ENCODE measurements at regions not wholly inside any gene's neighbourhood (a gene's known extent, or its start where the extent isn't known, plus 50 kb on each side); places are given as distances from the start of the nearest gene placed in this dataset.

DNA sequence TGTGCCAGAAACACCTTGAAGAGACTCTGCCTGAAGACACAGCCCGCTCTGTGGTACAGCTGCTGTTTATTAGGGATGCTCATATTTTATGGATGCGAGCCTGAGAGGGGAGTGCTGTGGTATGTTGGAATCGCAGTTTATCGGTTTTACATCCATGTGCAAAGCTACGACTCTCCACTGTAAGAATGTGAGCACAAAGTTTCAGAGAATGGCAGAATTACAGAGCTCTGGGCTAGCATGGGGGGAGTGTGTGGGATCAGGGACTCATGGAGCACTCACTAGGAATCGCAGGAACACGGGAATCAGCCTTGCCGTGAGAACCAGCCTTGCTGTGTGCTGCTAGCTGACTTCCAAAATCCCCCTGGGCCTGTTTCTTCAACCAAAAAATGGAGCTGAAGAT, 199.9 kb downstream of the RNF144A start:
- TF ChIP-seq MYC (IDR thresholded peaks at IDR 0.05; ENCODE audit: borderline replicate concordance, low read length) (no peak), NR3C1 (IDR thresholded peaks at IDR 0.05) (no peak), HOXB5 (CRISPR knock-in tag; IDR thresholded peaks at IDR 0.05) (no peak), JUN (IDR thresholded peaks at IDR 0.05) (no peak)
- WGBS (ENCODE audit: missing lambda C conversion rate): 22% methylated on average over 8 of the region's 8 CpGs
- no peak for ATAC-seq

DNA sequence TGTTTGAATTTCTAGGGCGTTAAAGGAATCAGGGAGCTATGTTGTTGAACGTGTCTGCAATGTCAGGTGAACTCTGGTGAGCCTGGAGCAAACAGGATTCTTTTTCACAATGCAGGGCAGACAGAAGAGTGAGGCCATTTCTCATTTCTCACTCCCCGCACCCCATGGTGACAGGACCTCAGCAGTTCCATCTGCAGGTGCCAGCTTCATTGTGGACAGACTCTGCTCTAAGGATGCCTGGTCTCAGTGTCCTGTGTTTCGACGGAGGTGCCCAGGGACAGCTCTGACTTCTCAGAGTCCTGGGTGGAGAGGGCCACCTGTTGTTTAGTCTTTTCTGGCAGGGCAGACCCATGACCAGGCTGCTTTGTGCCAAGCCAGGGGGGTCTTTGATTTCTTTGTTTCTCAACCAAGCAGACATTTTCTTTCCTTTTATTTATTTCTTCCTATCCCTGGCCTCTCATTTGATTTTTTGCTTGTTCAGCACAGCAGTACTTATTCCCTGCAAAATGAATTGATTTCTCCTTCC, 201.5 kb downstream of the RNF144A start:
- ChIA-PET CTCF (interaction anchor here (0.7 to 5.5 kb wide), 12 partner anchors 8 to 1682 kb away, joined by 3 to 36 read pairs (median 4); no protein-coding TSS in a partner anchor), POLR2A (no interaction called here)
- H3K9me3 ChIP-seq: peaks cover 9% of the 10 kb centered on the region; the same call in 1 of the 3 replicates
- ATAC-seq: peak; percentile 44 to 55; a peak in 4 of 6 replicates
- no peak for FAIRE-seq
- 23% methylated on average over 5 of the region's 5 CpGs for WGBS (ENCODE audit: missing lambda C conversion rate)
- no peak overlapping the region for H3K4me2 ChIP-seq
- H3K27ac ChIP-seq: no peak overlapping the region
- H3K4me3 ChIP-seq: no peak overlapping the region
- no peak for DNase-seq (ENCODE audit: low read depth in 1 of 2, low spot score in 1 of 2)
- H3K4me1 ChIP-seq: no peaks in the 10 kb centered on the region
- no peak for TF ChIP-seq HOXB13 (CRISPR knock-in tag; IDR thresholded peaks at IDR 0.05; ENCODE audit: low read depth)

More for the DNA sequence above, 199.9 kb downstream of the RNF144A start:
- ChIA-PET CTCF (interaction anchor here (0.9 to 5.5 kb wide), 4 partner anchors 20 to 1643 kb away, joined by 3 to 36 read pairs (median 6); no protein-coding TSS in a partner anchor), POLR2A (no interaction called here)
- no peaks in the 10 kb centered on the region for H3K4me1 ChIP-seq
- no peak overlapping the region for H3K27ac ChIP-seq
- FAIRE-seq: no peak
- DNase-seq (ENCODE audit: low read depth in 1 of 2, low spot score in 1 of 2): no peak
- H3K9me3 ChIP-seq: peaks cover 8% of the 10 kb centered on the region; the same call in 1 of the 3 replicates
- H3K4me2 ChIP-seq: no peak overlapping the region
- no peak overlapping the region for H3K4me3 ChIP-seq

DNA sequence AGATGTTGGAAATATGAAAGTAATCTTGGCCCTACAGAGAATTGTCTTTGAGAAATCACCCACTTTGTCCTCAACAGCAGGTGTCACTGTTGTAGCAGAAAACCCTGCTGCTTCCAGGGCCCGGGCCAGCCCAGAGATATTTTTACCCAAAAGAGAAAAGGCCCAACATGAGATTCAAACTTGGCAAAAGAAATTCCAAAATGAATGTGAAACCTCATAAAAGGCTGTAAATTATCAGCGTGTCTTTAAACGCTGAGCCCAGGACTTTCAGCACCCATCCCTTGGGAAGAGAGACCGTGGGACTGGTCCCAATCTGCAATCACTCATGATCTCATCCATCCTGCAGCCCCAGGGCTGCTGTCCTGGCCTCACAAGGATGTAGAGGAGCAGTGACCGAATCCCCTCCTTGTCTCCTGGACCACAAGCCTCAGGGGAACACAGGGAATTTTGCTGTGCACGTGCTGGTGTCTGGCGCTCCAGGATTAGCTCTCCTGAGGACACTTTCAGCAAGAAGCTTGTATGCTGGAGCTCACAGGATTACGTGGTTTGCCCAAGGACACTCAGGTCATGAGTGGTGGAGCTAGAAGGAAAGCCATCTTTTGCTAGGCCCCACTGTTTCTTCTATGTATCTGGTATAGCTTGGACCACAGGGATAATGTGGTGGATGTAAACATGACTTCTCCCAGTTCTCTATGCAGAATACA, 202.1 kb downstream of the RNF144A start:
- Histone ChIP-seq H3K4me2 (no peak overlapping the region), H3K4me1 (no peaks in the 10 kb centered on the region), H3K9me3 (peaks cover 7% of the 10 kb centered on the region; the same call in 1 of the 3 replicates), H3K27ac (no peak overlapping the region), H3K4me3 (no peak overlapping the region)
- FAIRE-seq (no peak), DNase-seq (ENCODE audit: low read depth in 1 of 2, low spot score in 1 of 2) (peak; percentile 25 to 36), ATAC-seq (peak; percentile 75 to 90; a peak in 5 of 6 replicates)
- CTCF ChIA-PET: interaction anchor here (0.6 to 5.5 kb wide), 11 partner anchors 9 to 1681 kb away, joined by 3 to 36 read pairs (median 3); no protein-coding TSS in a partner anchor
- POLR2A ChIA-PET: no interaction called here
- 47% methylated on average over 8 of the region's 8 CpGs for WGBS (ENCODE audit: missing lambda C conversion rate)
- TF ChIP-seq, protein P1, sequence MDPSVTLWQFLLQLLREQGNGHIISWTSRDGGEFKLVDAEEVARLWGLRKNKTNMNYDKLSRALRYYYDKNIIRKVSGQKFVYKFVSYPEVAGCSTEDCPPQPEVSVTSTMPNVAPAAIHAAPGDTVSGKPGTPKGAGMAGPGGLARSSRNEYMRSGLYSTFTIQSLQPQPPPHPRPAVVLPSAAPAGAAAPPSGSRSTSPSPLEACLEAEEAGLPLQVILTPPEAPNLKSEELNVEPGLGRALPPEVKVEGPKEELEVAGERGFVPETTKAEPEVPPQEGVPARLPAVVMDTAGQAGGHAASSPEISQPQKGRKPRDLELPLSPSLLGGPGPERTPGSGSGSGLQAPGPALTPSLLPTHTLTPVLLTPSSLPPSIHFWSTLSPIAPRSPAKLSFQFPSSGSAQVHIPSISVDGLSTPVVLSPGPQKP (IDR thresholded peaks at IDR 0.05; ENCODE audit: low read depth, low read length): no peak
- TF ChIP-seq, protein P2, sequence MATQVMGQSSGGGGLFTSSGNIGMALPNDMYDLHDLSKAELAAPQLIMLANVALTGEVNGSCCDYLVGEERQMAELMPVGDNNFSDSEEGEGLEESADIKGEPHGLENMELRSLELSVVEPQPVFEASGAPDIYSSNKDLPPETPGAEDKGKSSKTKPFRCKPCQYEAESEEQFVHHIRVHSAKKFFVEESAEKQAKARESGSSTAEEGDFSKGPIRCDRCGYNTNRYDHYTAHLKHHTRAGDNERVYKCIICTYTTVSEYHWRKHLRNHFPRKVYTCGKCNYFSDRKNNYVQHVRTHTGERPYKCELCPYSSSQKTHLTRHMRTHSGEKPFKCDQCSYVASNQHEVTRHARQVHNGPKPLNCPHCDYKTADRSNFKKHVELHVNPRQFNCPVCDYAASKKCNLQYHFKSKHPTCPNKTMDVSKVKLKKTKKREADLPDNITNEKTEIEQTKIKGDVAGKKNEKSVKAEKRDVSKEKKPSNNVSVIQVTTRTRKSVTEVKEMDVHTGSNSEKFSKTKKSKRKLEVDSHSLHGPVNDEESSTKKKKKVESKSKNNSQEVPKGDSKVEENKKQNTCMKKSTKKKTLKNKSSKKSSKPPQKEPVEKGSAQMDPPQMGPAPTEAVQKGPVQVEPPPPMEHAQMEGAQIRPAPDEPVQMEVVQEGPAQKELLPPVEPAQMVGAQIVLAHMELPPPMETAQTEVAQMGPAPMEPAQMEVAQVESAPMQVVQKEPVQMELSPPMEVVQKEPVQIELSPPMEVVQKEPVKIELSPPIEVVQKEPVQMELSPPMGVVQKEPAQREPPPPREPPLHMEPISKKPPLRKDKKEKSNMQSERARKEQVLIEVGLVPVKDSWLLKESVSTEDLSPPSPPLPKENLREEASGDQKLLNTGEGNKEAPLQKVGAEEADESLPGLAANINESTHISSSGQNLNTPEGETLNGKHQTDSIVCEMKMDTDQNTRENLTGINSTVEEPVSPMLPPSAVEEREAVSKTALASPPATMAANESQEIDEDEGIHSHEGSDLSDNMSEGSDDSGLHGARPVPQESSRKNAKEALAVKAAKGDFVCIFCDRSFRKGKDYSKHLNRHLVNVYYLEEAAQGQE (IDR thresholded peaks at IDR 0.05): no peak
- no peak for TF ChIP-seq SREBF2 (IDR thresholded peaks at IDR 0.05)
- TF ChIP-seq SMC3 (IDR thresholded peaks at IDR 0.05): peak; percentile 78
- TF ChIP-seq KDM1A (IDR thresholded peaks at IDR 0.05; ENCODE audit: low read depth): no peak
- no peak for TF ChIP-seq POLR2AphosphoS2 (conservative IDR thresholded peaks at IDR 0.05; ENCODE audit: low read length)
- TF ChIP-seq ESRRA (IDR thresholded peaks at IDR 0.05; ENCODE audit: borderline replicate concordance, low read length): no peak
- no peak for TF ChIP-seq PHF8 (IDR thresholded peaks at IDR 0.05; ENCODE audit: borderline replicate concordance, low read depth)
- TF ChIP-seq HOXB13 (CRISPR knock-in tag; IDR thresholded peaks at IDR 0.05; ENCODE audit: low read depth): no peak
- no peak for TF ChIP-seq HES2 (IDR thresholded peaks at IDR 0.05)
- no peak for TF ChIP-seq RNF2 (IDR thresholded peaks at IDR 0.05; ENCODE audit: borderline replicate concordance, low read depth)
- no peak for TF ChIP-seq GATA3 (IDR thresholded peaks at IDR 0.05; ENCODE audit: borderline replicate concordance)
- TF ChIP-seq ZSCAN20 (CRISPR knock-in tag; IDR thresholded peaks at IDR 0.05): no peak
- no peak for TF ChIP-seq NR3C1 (IDR thresholded peaks at IDR 0.05)
- TF ChIP-seq JUNB (IDR thresholded peaks at IDR 0.05): no peak
- no peak for TF ChIP-seq JUN (IDR thresholded peaks at IDR 0.05)
- TF ChIP-seq ZC3H11A (IDR thresholded peaks at IDR 0.05): no peak
- no peak for TF ChIP-seq RCOR1 (IDR thresholded peaks at IDR 0.05; ENCODE audit: low read depth, low read length)
- no peak for TF ChIP-seq KDM5A (IDR thresholded peaks at IDR 0.05)
- TF ChIP-seq, protein P3, sequence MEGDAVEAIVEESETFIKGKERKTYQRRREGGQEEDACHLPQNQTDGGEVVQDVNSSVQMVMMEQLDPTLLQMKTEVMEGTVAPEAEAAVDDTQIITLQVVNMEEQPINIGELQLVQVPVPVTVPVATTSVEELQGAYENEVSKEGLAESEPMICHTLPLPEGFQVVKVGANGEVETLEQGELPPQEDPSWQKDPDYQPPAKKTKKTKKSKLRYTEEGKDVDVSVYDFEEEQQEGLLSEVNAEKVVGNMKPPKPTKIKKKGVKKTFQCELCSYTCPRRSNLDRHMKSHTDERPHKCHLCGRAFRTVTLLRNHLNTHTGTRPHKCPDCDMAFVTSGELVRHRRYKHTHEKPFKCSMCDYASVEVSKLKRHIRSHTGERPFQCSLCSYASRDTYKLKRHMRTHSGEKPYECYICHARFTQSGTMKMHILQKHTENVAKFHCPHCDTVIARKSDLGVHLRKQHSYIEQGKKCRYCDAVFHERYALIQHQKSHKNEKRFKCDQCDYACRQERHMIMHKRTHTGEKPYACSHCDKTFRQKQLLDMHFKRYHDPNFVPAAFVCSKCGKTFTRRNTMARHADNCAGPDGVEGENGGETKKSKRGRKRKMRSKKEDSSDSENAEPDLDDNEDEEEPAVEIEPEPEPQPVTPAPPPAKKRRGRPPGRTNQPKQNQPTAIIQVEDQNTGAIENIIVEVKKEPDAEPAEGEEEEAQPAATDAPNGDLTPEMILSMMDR (IDR thresholded peaks at IDR 0.05): peak; percentile 74
- no peak for TF ChIP-seq RFX5 (IDR thresholded peaks at IDR 0.05)
- peak; percentile 85 to 87 for TF ChIP-seq RAD21 (conservative IDR thresholded peaks at IDR 0.05 in 1 of 2, IDR thresholded peaks at IDR 0.05 in 1 of 2)
- no peak for TF ChIP-seq CBX2 (IDR thresholded peaks at IDR 0.05; ENCODE audit: borderline replicate concordance, low read depth)
- no peak for TF ChIP-seq TFCP2L1 (CRISPR knock-in tag; IDR thresholded peaks at IDR 0.05)
